ENCODE measurements at regions not wholly inside any gene's neighbourhood (a gene's known extent, or its start where the extent isn't known, plus 50 kb on each side); places are given as distances from the start of the nearest gene placed in this dataset.

DNA sequence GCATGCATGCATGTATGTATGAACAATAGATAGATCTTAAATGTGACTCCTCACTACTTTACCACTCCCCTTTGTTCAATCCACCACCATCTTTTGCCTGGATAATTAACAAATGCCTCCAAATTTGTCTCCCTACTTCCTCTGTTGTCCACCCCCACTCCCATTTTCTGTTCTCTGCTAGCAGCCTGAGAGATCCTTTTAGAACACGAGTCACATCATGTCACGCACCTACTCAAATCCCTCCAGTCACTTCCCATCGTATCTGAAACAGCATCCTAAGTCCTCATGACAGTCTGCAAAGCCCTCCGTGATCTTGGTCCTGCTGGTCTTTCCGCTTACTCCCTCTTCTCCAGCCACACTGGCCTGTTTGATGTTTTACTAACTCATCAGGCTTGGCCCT lies 527.3 kb downstream of the EPHA4 start:
- TF ChIP-seq, protein P1, sequence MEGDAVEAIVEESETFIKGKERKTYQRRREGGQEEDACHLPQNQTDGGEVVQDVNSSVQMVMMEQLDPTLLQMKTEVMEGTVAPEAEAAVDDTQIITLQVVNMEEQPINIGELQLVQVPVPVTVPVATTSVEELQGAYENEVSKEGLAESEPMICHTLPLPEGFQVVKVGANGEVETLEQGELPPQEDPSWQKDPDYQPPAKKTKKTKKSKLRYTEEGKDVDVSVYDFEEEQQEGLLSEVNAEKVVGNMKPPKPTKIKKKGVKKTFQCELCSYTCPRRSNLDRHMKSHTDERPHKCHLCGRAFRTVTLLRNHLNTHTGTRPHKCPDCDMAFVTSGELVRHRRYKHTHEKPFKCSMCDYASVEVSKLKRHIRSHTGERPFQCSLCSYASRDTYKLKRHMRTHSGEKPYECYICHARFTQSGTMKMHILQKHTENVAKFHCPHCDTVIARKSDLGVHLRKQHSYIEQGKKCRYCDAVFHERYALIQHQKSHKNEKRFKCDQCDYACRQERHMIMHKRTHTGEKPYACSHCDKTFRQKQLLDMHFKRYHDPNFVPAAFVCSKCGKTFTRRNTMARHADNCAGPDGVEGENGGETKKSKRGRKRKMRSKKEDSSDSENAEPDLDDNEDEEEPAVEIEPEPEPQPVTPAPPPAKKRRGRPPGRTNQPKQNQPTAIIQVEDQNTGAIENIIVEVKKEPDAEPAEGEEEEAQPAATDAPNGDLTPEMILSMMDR (IDR thresholded peaks at IDR 0.05; ENCODE audit: low read length) = no peak
- no peak for TF ChIP-seq EZH2 (IDR thresholded peaks at IDR 0.05; ENCODE audit: borderline replicate concordance, low read length)

All from OCI-LY1 (cell line).